Sigmoid colon (tissue), 6 donors: ENCODE measurements at regions not wholly inside any gene's neighbourhood (a gene's known extent, or its start where the extent isn't known, plus 50 kb on each side); places are given as distances from the start of the nearest gene placed in this dataset.

ENCODE experiments used
- DNase-seq: peaks from one replicate; pipeline ENCODE4 v3.0.0-alpha.2; 2019
- H3K27ac ChIP-seq, 4 donors: fragments of 200-600 bp; sonication (generic); one replicate each; pipeline ENCODE4 v1.5.1; 2016 to 2019; ENCODE audit warnings: mild to moderate bottlenecking in 1 of 4
- H3K27me3 ChIP-seq, 3 donors: fragments of 200-600 bp; sonication (generic); one replicate each; pipeline ENCODE4 v1.5.1; 2019; ENCODE audit warnings: mild to moderate bottlenecking in 1 of 3
- H3K36me3 ChIP-seq, 4 donors: fragments of 200-600 bp; sonication (generic); one replicate each; pipeline ENCODE4 v1.5.1; 2016 to 2019
- H3K4me1 ChIP-seq, 4 donors: fragments of 200-600 bp; sonication (generic); one replicate each; pipeline ENCODE4 v1.5.1; 2017 to 2019
- H3K4me3 ChIP-seq, 4 donors: fragments of 200-600 bp; sonication (generic); one replicate each; pipeline ENCODE4 v1.5.1; 2017 to 2019; ENCODE audit warnings: mild to moderate bottlenecking in 2 of 4, moderate library complexity in 1 of 4
- H3K9me3 ChIP-seq, 4 donors: fragments of 200-600 bp in 3 of 4; sonication (generic) in 3 of 4; one replicate each; pipeline versions ENCODE4 v1.5.1 to v1.6.1; 2013 to 2019
- EP300 ChIP-seq, 4 donors: sonication (generic); formaldehyde crosslinking; IDR thresholded peaks; one replicate each; pipeline ENCODE4 v1.6.1; 2017; ENCODE audit warnings: antibody characterized with exemption in 4 of 4
- POLR2A ChIP-seq, 2 donors: fragments of 450-650 bp; IDR thresholded peaks; one replicate each; pipeline ENCODE4 v1.6.1; 2016; ENCODE audit warnings: antibody characterized with exemption in 2 of 2, mild to moderate bottlenecking in 2 of 2, moderate library complexity in 2 of 2
- POLR2AphosphoS5 ChIP-seq, 4 donors: sonication (generic); formaldehyde crosslinking; IDR thresholded peaks; one replicate each; pipeline ENCODE4 v1.6.1; 2017; ENCODE audit warnings: antibody characterized with exemption in 4 of 4
- WGBS, 2 donors: extraction: QIAGEN DNeasy Blood & Tissue Kit; methylation state at CpG; one replicate each; pipeline ENCODE4 v1.1.7; 2013; 5-methylcytosine and 5-hydroxymethylcytosine counted together
- intact Hi-C: fragments of 100-400 bp; cut with DNase I; formaldehyde crosslinking; loops from one replicate; pipeline ENCODE4 v1.15.1; 2023
- TF ChIP-seq, protein P1 (sequence below), 4 experiments: fragments of 450-650 bp in 3 of 4; fragments of 200-600 bp in 1 of 4; IDR thresholded peaks; one replicate each; pipeline ENCODE4 v1.5.1; 2016 to 2019; ENCODE audit warnings: antibody characterized with exemption in 4 of 4, mild to moderate bottlenecking in 3 of 4, moderate library complexity in 2 of 4
- donor health status: healthy with polysubstance abuse.
- donor health status: healthy.

DNA sequence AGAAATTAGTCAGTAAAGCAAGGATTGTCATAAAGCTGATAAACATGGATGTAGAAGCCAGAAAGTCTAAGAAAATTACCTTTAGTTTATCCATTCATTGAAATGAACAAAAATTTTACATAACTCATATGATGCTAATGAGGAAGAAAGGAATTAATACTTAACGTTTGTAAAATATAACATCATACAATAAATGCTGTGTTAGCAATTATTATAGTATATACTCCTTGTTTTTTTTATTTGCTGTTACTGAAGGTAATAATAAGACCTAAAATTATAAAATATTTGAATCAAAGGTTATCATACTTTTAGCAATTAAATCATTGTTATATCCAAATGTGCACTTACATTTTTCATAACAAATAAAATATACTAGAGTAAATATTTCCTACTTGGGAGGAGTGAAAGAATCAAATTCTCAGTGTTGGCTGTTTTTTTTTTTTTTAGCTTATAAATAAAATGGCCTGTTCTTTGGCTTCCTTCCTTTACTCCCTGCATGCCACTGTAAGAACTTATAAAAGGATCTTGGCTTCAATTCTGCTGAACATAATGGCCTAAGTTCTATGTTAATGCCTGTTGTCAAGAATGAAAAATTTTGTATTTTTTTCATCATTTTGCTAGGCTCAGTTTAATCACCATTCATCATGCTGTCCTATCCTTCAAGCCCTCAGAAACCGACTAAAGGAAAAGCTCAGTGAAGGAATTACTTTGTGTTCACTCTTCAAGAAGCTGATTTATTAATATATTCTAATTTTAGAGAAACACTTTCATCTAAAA is 167.4 kb upstream of the SLITRK1 start:
- no peaks in the 10 kb centered on the region for H3K27me3 ChIP-seq
- H3K36me3 ChIP-seq: no peaks in the 10 kb centered on the region
- no peak overlapping the region for H3K27ac ChIP-seq
- no peak overlapping the region for H3K4me3 ChIP-seq
- WGBS, 2 donors: 74 to 85% methylated on average over 2 of the region's 2 CpGs
- no peak for DNase-seq
- intact Hi-C loops: no loop called here
- no peaks in the 10 kb centered on the region for H3K4me1 ChIP-seq
- TF ChIP-seq POLR2AphosphoS5 (IDR thresholded peaks at IDR 0.05) (no peak), POLR2A (IDR thresholded peaks at IDR 0.05) (no peak), EP300 (IDR thresholded peaks at IDR 0.05) (no peak)
- TF ChIP-seq, protein P1, sequence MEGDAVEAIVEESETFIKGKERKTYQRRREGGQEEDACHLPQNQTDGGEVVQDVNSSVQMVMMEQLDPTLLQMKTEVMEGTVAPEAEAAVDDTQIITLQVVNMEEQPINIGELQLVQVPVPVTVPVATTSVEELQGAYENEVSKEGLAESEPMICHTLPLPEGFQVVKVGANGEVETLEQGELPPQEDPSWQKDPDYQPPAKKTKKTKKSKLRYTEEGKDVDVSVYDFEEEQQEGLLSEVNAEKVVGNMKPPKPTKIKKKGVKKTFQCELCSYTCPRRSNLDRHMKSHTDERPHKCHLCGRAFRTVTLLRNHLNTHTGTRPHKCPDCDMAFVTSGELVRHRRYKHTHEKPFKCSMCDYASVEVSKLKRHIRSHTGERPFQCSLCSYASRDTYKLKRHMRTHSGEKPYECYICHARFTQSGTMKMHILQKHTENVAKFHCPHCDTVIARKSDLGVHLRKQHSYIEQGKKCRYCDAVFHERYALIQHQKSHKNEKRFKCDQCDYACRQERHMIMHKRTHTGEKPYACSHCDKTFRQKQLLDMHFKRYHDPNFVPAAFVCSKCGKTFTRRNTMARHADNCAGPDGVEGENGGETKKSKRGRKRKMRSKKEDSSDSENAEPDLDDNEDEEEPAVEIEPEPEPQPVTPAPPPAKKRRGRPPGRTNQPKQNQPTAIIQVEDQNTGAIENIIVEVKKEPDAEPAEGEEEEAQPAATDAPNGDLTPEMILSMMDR (IDR thresholded peaks at IDR 0.05): no peak
- no peaks in the 10 kb centered on the region for H3K9me3 ChIP-seq

DNA sequence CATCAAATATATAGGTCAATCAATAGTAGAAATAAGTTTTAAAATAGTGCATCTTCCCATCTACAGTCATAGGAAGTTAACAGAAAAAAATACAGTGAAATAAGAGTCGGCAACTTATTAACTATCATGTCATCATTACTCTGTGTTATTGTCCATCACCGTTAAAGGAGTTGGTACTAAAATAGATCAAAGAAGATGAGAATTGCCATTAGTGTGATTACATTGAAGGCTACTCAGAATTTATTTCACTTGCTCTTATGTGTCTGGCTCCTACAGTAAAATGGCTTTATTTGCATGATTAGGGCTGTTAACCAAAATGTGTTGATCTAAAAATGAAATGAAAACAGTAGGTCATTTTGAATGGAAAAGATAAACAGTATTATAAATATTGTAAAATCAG is 162.5 kb upstream of the SLITRK1 start:
- Histone ChIP-seq H3K9me3 (no peaks in the 10 kb centered on the region), H3K4me1 (no peaks in the 10 kb centered on the region), H3K27me3 (no peaks in the 10 kb centered on the region), H3K36me3 (no peaks in the 10 kb centered on the region), H3K27ac (no peak overlapping the region), H3K4me3 (no peak overlapping the region)
- intact Hi-C loops: no loop called here
- TF ChIP-seq EP300 (IDR thresholded peaks at IDR 0.05) (no peak), POLR2AphosphoS5 (IDR thresholded peaks at IDR 0.05) (no peak), POLR2A (IDR thresholded peaks at IDR 0.05) (no peak)
- TF ChIP-seq, protein P1 (IDR thresholded peaks at IDR 0.05): no peak
- no peak for DNase-seq
- WGBS, 2 donors: 74 to 79% methylated on average over 2 of the region's 2 CpGs

DNA sequence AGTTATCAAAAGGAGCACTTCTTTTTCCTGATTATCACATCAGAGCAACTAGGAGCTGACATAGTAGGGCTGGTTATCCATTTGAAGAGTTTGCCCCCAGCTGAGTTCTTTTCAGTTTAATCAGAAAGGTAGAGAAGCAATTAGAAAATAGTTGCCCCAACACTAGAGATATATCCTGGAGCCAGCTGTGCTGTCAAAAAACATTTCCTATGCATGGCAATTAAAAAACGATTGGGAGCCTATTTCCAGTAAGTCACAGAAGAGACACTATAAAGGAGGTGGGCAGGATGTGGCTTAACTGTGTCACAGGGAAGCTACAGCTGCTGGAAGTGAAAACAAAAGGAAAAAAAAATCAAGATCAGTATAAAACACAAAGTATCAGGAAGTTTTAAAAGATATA is 155.7 kb upstream of the SLITRK1 start:
- intact Hi-C loops: no loop called here
- H3K4me3 ChIP-seq: no peak overlapping the region

DNA sequence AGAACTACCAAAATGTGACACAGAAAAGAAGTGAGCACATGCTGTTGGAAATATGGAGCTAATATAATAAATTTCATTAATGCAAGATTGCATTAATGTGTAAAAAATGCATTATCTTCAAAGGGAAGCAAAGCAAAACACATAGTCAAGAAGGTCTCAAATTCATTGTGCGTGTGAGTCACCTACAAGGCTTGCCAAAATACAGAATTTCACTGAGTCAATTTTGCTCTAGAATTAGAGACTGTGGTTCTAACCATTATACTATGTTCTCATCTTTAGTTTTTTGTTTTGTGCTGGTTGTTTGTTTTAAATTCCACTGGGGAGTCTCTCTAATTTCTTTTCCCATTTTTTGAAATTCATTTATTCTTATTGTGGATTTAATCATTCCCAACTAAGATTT is 149.8 kb upstream of the SLITRK1 start:
- H3K4me1 ChIP-seq: no peaks in the 10 kb centered on the region
- no peak for DNase-seq
- TF ChIP-seq POLR2A (IDR thresholded peaks at IDR 0.05) (no peak), EP300 (IDR thresholded peaks at IDR 0.05) (no peak), POLR2AphosphoS5 (IDR thresholded peaks at IDR 0.05) (no peak)
- TF ChIP-seq, protein P1 (IDR thresholded peaks at IDR 0.05): no peak
- H3K27me3 ChIP-seq: no peaks in the 10 kb centered on the region
- no peaks in the 10 kb centered on the region for H3K36me3 ChIP-seq
- WGBS, 2 donors: 48 to 92% methylated on average over 1 of the region's 1 CpG
- no peak overlapping the region for H3K27ac ChIP-seq
- intact Hi-C loops: no loop called here
- peaks cover 0 to 4% (median 0%) of the 10 kb centered on the region in 4 donors for H3K9me3 ChIP-seq
- H3K4me3 ChIP-seq: no peak overlapping the region

More for the DNA sequence above, 155.7 kb upstream of the SLITRK1 start:
- DNase-seq: no peak
- WGBS, 2 donors: 4 to 21% methylated on average over 1 of the region's 1 CpG
- TF ChIP-seq EP300 (IDR thresholded peaks at IDR 0.05): no peak
- H3K27me3 ChIP-seq: no peaks in the 10 kb centered on the region
- no peaks in the 10 kb centered on the region for H3K36me3 ChIP-seq
- no peaks in the 10 kb centered on the region for H3K4me1 ChIP-seq
- H3K9me3 ChIP-seq: no peaks in the 10 kb centered on the region
- H3K27ac ChIP-seq: no peak overlapping the region

DNA sequence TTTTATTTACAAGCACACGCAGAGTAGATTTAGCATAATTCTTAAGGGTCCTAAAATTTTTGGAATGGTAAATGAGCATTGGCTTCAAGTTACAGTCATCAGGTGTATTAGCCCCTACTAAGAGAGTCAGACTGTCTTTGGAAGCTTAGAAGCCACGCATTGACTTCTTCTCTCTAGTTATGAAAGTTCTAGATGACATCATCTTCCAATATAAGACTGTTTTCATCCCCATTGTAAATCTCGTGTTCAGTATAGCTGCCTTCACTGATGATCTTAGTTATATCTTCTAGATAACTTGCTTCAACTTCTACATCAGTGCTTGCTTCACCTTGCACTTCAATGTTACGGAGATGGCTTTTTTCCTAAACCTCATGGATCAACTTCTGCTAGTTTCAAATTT is 148.8 kb upstream of the SLITRK1 start:
- Histone ChIP-seq H3K27ac (no peak overlapping the region), H3K4me3 (no peak overlapping the region)
- WGBS, 2 donors: 81 to 93% methylated on average over 4 of the region's 4 CpGs

More for the DNA sequence above, 148.8 kb upstream of the SLITRK1 start:
- H3K36me3 ChIP-seq: no peaks in the 10 kb centered on the region
- H3K27me3 ChIP-seq: no peaks in the 10 kb centered on the region
- no peak for DNase-seq
- no peaks in the 10 kb centered on the region for H3K4me1 ChIP-seq
- H3K9me3 ChIP-seq: peaks cover 0 to 4% (median 0%) of the 10 kb centered on the region in 4 donors
- intact Hi-C loops: no loop called here
- TF ChIP-seq POLR2A (IDR thresholded peaks at IDR 0.05) (no peak), POLR2AphosphoS5 (IDR thresholded peaks at IDR 0.05) (no peak), EP300 (IDR thresholded peaks at IDR 0.05) (no peak)
- TF ChIP-seq, protein P1 (IDR thresholded peaks at IDR 0.05): no peak
